ENCODE measurements at regions not wholly inside any gene's neighbourhood (a gene's known extent, or its start where the extent isn't known, plus 50 kb on each side); places are given as distances from the start of the nearest gene placed in this dataset.

DNA sequence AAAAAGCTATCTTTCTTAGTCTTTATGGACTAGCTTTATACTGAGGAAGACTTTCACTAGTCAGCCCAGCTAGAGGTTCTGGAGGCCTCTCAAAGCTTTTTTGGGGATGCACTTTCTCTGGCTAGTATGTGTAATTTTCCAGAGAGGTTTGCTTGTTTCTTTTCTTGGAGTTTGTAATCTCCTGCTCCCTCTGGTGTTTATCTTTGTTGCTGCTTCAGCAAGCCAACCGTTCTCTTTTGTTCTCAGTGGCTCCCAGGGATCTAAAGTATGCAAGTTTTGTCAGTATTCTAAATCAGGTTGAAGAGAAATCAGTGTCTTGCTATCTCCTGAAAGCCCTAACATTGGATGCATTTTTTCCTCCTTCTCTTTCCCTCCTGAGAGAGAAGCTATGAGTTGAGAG, 121.1 kb upstream of the MYO16 start:
- Mint-ChIP-seq H3K27ac (peak overlapping the region; percentile 45 to 78 (median 53); a peak in 2 of 7 replicates), H3K4me1 (peaks cover 6 to 13% of the 10 kb centered on the region in 2 experiments), H3K9me3 (peaks cover 4 to 16% of the 10 kb centered on the region in 2 experiments; a peak in 3 of 5 replicates), H3K4me3 (no peak overlapping the region), H3K36me3 (ENCODE audit: insufficient read depth in 1 of 3, low read depth in 3 of 3) (peaks cover 0 to 11% (median 0%) of the 10 kb centered on the region in 3 experiments; a peak in 2 of 7 replicates), H3K27me3 (ENCODE audit: low read depth) (no peaks in the 10 kb centered on the region; the same call in 1 of the 2 replicates)
- H3K79me2 ChIP-seq (ENCODE audit: insufficient read depth, low read length), result no peaks in the 10 kb centered on the region
- H3K27me3 ChIP-seq (ENCODE audit: insufficient read depth, low read length), result no peaks in the 10 kb centered on the region
- H3K9ac ChIP-seq (ENCODE audit: extremely low read depth, insufficient read length, low read length), result no peak overlapping the region
- H3K4me2 ChIP-seq (ENCODE audit: insufficient read depth, insufficient read length, low read length), result no peak overlapping the region
- H3K14ac ChIP-seq (ENCODE audit: insufficient read depth, low read length), result no peak overlapping the region
- no peak overlapping the region for H4K5ac ChIP-seq (ENCODE audit: insufficient read length, low read depth, low read length)
- no peak overlapping the region for H3T11ph ChIP-seq (ENCODE audit: low read length)
- H2BK5ac ChIP-seq (ENCODE audit: insufficient read length, low read length), result no peak overlapping the region
- H3K23ac ChIP-seq (ENCODE audit: insufficient read length, low read depth, low read length), result no peak overlapping the region
- no peak overlapping the region for H3K56ac ChIP-seq (ENCODE audit: insufficient read length, low read depth, low read length)
- H2BK20ac ChIP-seq (ENCODE audit: low read depth, low read length, poor library complexity, severe bottlenecking), result no peak overlapping the region
- H2BK12ac ChIP-seq (ENCODE audit: insufficient read length, low read depth, low read length), result no peak overlapping the region
- H3K18ac ChIP-seq (ENCODE audit: insufficient read length, low read depth, low read length), result no peak overlapping the region
- H2BK15ac ChIP-seq (ENCODE audit: low read depth, low read length), result no peak overlapping the region
- no CpG with 5 or more reads among the region's 1 CpG for WGBS (ENCODE audit: extremely low coverage, insufficient read length, low lambda C conversion rate)
- H2AFZ ChIP-seq (ENCODE audit: low read length), result peak overlapping the region; percentile 88
- no peaks in the 10 kb centered on the region; the same call in 1 of the 2 replicates for H3K4me1 ChIP-seq (ENCODE audit: insufficient read depth, low read length)
- no peaks in the 10 kb centered on the region for H4K20me1 ChIP-seq (ENCODE audit: control insufficient read depth, insufficient read depth, insufficient read length)
- TF ChIP-seq, protein P1, sequence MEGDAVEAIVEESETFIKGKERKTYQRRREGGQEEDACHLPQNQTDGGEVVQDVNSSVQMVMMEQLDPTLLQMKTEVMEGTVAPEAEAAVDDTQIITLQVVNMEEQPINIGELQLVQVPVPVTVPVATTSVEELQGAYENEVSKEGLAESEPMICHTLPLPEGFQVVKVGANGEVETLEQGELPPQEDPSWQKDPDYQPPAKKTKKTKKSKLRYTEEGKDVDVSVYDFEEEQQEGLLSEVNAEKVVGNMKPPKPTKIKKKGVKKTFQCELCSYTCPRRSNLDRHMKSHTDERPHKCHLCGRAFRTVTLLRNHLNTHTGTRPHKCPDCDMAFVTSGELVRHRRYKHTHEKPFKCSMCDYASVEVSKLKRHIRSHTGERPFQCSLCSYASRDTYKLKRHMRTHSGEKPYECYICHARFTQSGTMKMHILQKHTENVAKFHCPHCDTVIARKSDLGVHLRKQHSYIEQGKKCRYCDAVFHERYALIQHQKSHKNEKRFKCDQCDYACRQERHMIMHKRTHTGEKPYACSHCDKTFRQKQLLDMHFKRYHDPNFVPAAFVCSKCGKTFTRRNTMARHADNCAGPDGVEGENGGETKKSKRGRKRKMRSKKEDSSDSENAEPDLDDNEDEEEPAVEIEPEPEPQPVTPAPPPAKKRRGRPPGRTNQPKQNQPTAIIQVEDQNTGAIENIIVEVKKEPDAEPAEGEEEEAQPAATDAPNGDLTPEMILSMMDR (conservative IDR thresholded peaks at IDR 0.05), result peak; percentile 75
- no peaks in the 10 kb centered on the region for H3K23me2 ChIP-seq (ENCODE audit: insufficient read length, low read depth, low read length, poor library complexity, severe bottlenecking)
- H3K9me3 ChIP-seq (ENCODE audit: control insufficient read depth, low read depth, low read length), result no peaks in the 10 kb centered on the region
- no peaks in the 10 kb centered on the region for H3K79me1 ChIP-seq (ENCODE audit: insufficient read depth, low read depth, low read length, poor library complexity, severe bottlenecking)
- DNase-seq, result peak; percentile 40
- no peak overlapping the region for H4K8ac ChIP-seq (replicated peaks; ENCODE audit: insufficient read length, low read depth, low read length)
- H2AK5ac ChIP-seq (ENCODE audit: insufficient read length, low read length), result no peak overlapping the region
- no peak overlapping the region for H3K27ac ChIP-seq (ENCODE audit: insufficient read length, low read depth, low read length)
- no peak overlapping the region for H3K4ac ChIP-seq (ENCODE audit: low read depth, low read length)
- H4K91ac ChIP-seq (ENCODE audit: insufficient read length, low read depth, low read length), result no peak overlapping the region
- H2BK120ac ChIP-seq (ENCODE audit: low read depth, low read length, poor library complexity, severe bottlenecking), result no peak overlapping the region
